ENCODE measurements at regions not wholly inside any gene's neighbourhood (a gene's known extent, or its start where the extent isn't known, plus 50 kb on each side); places are given as distances from the start of the nearest gene placed in this dataset.

DNA sequence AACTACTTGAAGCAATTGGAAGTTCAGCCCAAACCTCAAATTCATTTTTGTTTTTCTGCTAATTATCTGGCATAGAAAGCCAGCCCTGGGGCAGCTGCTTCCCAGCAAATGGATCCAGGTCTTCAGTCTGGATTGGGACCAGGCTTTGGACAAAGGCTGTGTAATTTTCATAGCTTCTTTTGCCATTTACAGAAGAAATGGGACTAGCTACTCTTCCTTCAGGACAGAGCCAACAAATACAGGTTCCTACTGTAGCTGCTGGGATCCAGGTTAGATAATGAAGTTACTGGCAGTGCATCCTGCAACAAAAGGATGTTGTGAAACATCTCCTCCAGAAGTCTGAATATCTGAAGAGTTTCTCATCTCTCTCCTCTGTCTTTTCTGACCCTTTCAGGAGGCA is 171.5 kb upstream of the CAMK1G start:
- no peak for TF ChIP-seq POLR2AphosphoS5 (IDR thresholded peaks at IDR 0.05; ENCODE audit: low read depth, low read length)
- no peak for TF ChIP-seq TAF1 (IDR thresholded peaks at IDR 0.05; ENCODE audit: borderline replicate concordance, insufficient read depth, low read length)
- TF ChIP-seq, protein P1, sequence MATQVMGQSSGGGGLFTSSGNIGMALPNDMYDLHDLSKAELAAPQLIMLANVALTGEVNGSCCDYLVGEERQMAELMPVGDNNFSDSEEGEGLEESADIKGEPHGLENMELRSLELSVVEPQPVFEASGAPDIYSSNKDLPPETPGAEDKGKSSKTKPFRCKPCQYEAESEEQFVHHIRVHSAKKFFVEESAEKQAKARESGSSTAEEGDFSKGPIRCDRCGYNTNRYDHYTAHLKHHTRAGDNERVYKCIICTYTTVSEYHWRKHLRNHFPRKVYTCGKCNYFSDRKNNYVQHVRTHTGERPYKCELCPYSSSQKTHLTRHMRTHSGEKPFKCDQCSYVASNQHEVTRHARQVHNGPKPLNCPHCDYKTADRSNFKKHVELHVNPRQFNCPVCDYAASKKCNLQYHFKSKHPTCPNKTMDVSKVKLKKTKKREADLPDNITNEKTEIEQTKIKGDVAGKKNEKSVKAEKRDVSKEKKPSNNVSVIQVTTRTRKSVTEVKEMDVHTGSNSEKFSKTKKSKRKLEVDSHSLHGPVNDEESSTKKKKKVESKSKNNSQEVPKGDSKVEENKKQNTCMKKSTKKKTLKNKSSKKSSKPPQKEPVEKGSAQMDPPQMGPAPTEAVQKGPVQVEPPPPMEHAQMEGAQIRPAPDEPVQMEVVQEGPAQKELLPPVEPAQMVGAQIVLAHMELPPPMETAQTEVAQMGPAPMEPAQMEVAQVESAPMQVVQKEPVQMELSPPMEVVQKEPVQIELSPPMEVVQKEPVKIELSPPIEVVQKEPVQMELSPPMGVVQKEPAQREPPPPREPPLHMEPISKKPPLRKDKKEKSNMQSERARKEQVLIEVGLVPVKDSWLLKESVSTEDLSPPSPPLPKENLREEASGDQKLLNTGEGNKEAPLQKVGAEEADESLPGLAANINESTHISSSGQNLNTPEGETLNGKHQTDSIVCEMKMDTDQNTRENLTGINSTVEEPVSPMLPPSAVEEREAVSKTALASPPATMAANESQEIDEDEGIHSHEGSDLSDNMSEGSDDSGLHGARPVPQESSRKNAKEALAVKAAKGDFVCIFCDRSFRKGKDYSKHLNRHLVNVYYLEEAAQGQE (IDR thresholded peaks at IDR 0.05; ENCODE audit: insufficient read depth in 1 of 2, low read depth in 2 of 2, low read length in 2 of 2), result no peak
- no peak for TF ChIP-seq FOXP2 (optimal IDR thresholded peaks at IDR 0.05; ENCODE audit: borderline replicate concordance, extremely low read depth, extremely low read length, insufficient read depth)

Measured in PFSK-1 (cell line).